Parathyroid adenoma (tissue), 2 donors: ENCODE measurements at regions not wholly inside any gene's neighbourhood (a gene's known extent, or its start where the extent isn't known, plus 50 kb on each side); places are given as distances from the start of the nearest gene placed in this dataset.

Source experiments
- H2AFZ ChIP-seq: fragments of 300-600 bp; sonication (generic); one replicate; pipeline ENCODE4 v1.7.0; 2017; ENCODE audit warnings: antibody characterized with exemption, mild to moderate bottlenecking
- H3K27ac ChIP-seq: fragments of 300-600 bp; sonication (generic); one replicate; pipeline ENCODE4 v1.7.0; 2017
- H3K27me3 ChIP-seq: fragments of 300-600 bp; sonication (generic); one replicate; pipeline ENCODE4 v1.7.0; 2017; ENCODE audit warnings: low read length; ENCODE audit not compliant: control insufficient read depth, insufficient read depth
- H3K36me3 ChIP-seq: fragments of 300-600 bp; sonication (generic); one replicate; pipeline ENCODE4 v1.7.0; 2017; ENCODE audit warnings: low read length; ENCODE audit not compliant: control insufficient read depth, insufficient read depth
- H3K4me1 ChIP-seq: fragments of 300-600 bp; sonication (generic); one replicate; pipeline ENCODE4 v1.7.0; 2017; ENCODE audit warnings: control low read depth
- H3K4me2 ChIP-seq: fragments of 300-600 bp; sonication (generic); one replicate; pipeline ENCODE4 v1.7.0; 2017; ENCODE audit warnings: low read length
- H3K4me3 ChIP-seq: fragments of 300-600 bp; sonication (generic); one replicate; pipeline ENCODE4 v1.7.0; 2017; ENCODE audit warnings: low read depth, low read length
- H3K79me2 ChIP-seq: fragments of 300-600 bp; sonication (generic); one replicate; pipeline ENCODE4 v1.7.0; 2017; ENCODE audit warnings: control low read depth
- H3K9ac ChIP-seq: fragments of 300-600 bp; sonication (generic); one replicate; pipeline ENCODE4 v1.7.0; 2017; ENCODE audit warnings: mild to moderate bottlenecking
- H3K9me3 ChIP-seq: fragments of 300-600 bp; sonication (generic); one replicate; pipeline ENCODE4 v1.7.0; 2017; ENCODE audit warnings: low read length; ENCODE audit not compliant: control insufficient read depth
- CTCF ChIP-seq: fragments of 300-600 bp; sonication (generic); IDR thresholded peaks from one replicate; pipeline ENCODE4 v1.7.0; 2017; ENCODE audit warnings: antibody characterized with exemption, mild to moderate bottlenecking
- donor health status: primary hyperparathyroidism.

DNA sequence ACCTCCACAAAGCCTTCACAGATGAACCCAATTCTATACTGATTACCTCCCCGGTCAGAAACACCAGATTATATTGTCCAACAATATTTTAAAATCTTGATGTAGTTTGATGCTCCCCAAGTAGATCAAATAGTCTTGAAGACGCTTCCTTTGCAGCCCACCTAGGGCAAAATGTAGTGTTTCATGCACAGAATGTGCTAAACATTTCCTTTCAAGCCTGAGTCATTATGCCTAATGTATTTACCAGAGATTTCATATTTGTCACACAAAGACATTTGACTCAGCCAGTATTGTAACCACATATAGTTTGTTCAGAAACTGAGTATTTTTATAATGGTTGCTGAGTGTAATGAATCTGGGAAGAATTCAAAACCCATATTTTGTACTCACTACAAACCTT, 1396.8 kb downstream of the LRRC4C start:
- no peak overlapping the region for H3K27ac ChIP-seq
- H3K4me1 ChIP-seq = no peaks in the 10 kb centered on the region
- H3K79me2 ChIP-seq = no peaks in the 10 kb centered on the region
- no peaks in the 10 kb centered on the region for H3K27me3 ChIP-seq
- no peak for TF ChIP-seq CTCF
- no peak overlapping the region for H2AFZ ChIP-seq
- no peak overlapping the region for H3K9ac ChIP-seq
- no peak overlapping the region for H3K4me3 ChIP-seq
- H3K4me2 ChIP-seq = no peak overlapping the region
- no peaks in the 10 kb centered on the region for H3K9me3 ChIP-seq
- H3K36me3 ChIP-seq = no peaks in the 10 kb centered on the region

- H3K4me1 ChIP-seq = no peaks in the 10 kb centered on the region
- H2AFZ ChIP-seq = no peak overlapping the region
- no peaks in the 10 kb centered on the region for H3K27me3 ChIP-seq
- no peak overlapping the region for H3K27ac ChIP-seq
- no peak for TF ChIP-seq CTCF
- no peaks in the 10 kb centered on the region for H3K79me2 ChIP-seq
- no peaks in the 10 kb centered on the region for H3K9me3 ChIP-seq
- no peaks in the 10 kb centered on the region for H3K36me3 ChIP-seq
- no peak overlapping the region for H3K4me3 ChIP-seq
- H3K9ac ChIP-seq = no peak overlapping the region
- no peak overlapping the region for H3K4me2 ChIP-seq
Observed at GRCh38 chr11:40061221-40061620, 1398.2 kb downstream of the LRRC4C start.

DNA sequence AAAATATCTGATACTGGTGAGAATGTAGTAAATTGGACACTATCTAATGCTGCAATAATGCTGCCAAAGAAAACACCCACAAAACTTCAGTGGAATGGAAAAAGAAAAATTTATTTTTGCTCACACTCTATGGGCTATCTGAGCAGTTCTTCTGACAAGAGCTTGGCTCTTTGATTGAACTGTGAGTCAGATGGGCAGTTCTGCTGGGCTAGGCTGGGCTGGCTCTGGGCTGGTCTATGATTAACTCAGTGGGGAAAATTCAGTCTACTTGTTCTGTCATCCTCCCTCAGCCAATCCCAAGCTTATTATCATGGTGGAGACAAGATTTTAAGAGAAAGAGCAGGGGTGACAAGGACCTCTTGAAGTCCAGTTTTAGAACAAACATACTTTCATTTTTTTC, 1404.8 kb downstream of the LRRC4C start:
- no peak for TF ChIP-seq CTCF
- H3K27me3 ChIP-seq = no peaks in the 10 kb centered on the region
- no peak overlapping the region for H3K4me3 ChIP-seq
- no peaks in the 10 kb centered on the region for H3K4me1 ChIP-seq
- no peaks in the 10 kb centered on the region for H3K9me3 ChIP-seq
- H3K4me2 ChIP-seq = no peak overlapping the region
- no peak overlapping the region for H2AFZ ChIP-seq
- H3K79me2 ChIP-seq = no peaks in the 10 kb centered on the region
- H3K27ac ChIP-seq = no peak overlapping the region
- no peaks in the 10 kb centered on the region for H3K36me3 ChIP-seq
- no peak overlapping the region for H3K9ac ChIP-seq

- Histone ChIP-seq H3K27me3 (no peaks in the 10 kb centered on the region), H3K36me3 (no peaks in the 10 kb centered on the region), H3K9me3 (no peaks in the 10 kb centered on the region), H3K79me2 (no peaks in the 10 kb centered on the region), H3K4me3 (no peak overlapping the region), H3K9ac (no peak overlapping the region), H2AFZ (no peak overlapping the region), H3K4me2 (no peak overlapping the region), H3K4me1 (no peaks in the 10 kb centered on the region), H3K27ac (no peak overlapping the region)
- no peak for TF ChIP-seq CTCF
Observed at GRCh38 chr11:40045312-40045711, 1414.1 kb downstream of the LRRC4C start.

DNA sequence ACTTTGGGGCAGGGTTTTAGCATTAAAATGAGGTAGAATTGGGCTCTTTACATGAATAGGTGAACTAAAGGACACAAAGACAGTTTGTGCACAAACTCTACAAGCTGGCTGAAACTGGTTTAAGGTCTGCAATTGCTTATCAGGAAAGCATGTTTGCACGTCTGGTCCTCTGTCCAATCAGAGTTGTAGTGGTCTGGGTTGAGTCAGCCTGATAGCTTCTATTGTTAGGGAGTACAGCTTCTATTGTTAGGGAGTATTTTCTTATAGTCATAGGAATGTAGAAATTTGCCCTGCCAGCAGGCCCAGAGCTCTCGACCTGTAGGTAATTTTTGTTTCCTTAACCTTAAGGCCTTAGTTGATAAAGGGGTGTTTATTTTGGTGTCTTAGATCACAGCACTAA, 1422.4 kb downstream of the LRRC4C start:
- no peak overlapping the region for H3K4me2 ChIP-seq
- no peak overlapping the region for H2AFZ ChIP-seq
- no peaks in the 10 kb centered on the region for H3K4me1 ChIP-seq
- H3K79me2 ChIP-seq = no peaks in the 10 kb centered on the region
- no peaks in the 10 kb centered on the region for H3K36me3 ChIP-seq
- H3K27me3 ChIP-seq = no peaks in the 10 kb centered on the region
- no peak overlapping the region for H3K4me3 ChIP-seq
- H3K9ac ChIP-seq = no peak overlapping the region
- no peak overlapping the region for H3K27ac ChIP-seq
- TF ChIP-seq CTCF = no peak
- H3K9me3 ChIP-seq = no peaks in the 10 kb centered on the region
